ENCODE measurements at regions not wholly inside any gene's neighbourhood (a gene's known extent, or its start where the extent isn't known, plus 50 kb on each side); places are given as distances from the start of the nearest gene placed in this dataset.

- no peaks in the 10 kb centered on the region for H3K36me3 Mint-ChIP-seq (ENCODE audit: low read depth)
- DNase-seq = no peak
- ChIA-PET CTCF (no interaction called here), POLR2A (no interaction called here)
- no peak overlapping the region for H3K4me3 Mint-ChIP-seq
- H3K9me3 Mint-ChIP-seq = peaks cover 4% of the 10 kb centered on the region
- H3K27ac Mint-ChIP-seq = no peak overlapping the region
- H3K4me1 Mint-ChIP-seq = no peaks in the 10 kb centered on the region
- H3K27me3 Mint-ChIP-seq = no peaks in the 10 kb centered on the region
These were observed 383.5 kb upstream of the VWC2 start for GRCh38 chr7:49389871-49390479.

GRCh38 chr7:49396229-49396628 lies 377.2 kb upstream of the VWC2 start:
- H3K4me3 Mint-ChIP-seq = no peak overlapping the region
- no peak for DNase-seq
- no peaks in the 10 kb centered on the region for H3K4me1 Mint-ChIP-seq
- H3K9me3 Mint-ChIP-seq = peaks cover 5% of the 10 kb centered on the region
- H3K27me3 Mint-ChIP-seq = no peaks in the 10 kb centered on the region
- CTCF ChIA-PET = no interaction called here
- no peaks in the 10 kb centered on the region for H3K36me3 Mint-ChIP-seq (ENCODE audit: low read depth)
- POLR2A ChIA-PET = no interaction called here
- H3K27ac Mint-ChIP-seq = no peak overlapping the region

GRCh38 chr7:49397750-49398149 lies 375.7 kb upstream of the VWC2 start:
- Mint-ChIP-seq H3K9me3 (peaks cover 5% of the 10 kb centered on the region), H3K4me3 (no peak overlapping the region), H3K4me1 (no peaks in the 10 kb centered on the region), H3K36me3 (ENCODE audit: low read depth) (no peaks in the 10 kb centered on the region), H3K27ac (no peak overlapping the region), H3K27me3 (no peaks in the 10 kb centered on the region)
- POLR2A ChIA-PET = no interaction called here
- no peak for DNase-seq
- CTCF ChIA-PET = no interaction called here

- Mint-ChIP-seq H3K4me1 (no peaks in the 10 kb centered on the region), H3K36me3 (ENCODE audit: low read depth) (no peaks in the 10 kb centered on the region), H3K27me3 (no peaks in the 10 kb centered on the region), H3K27ac (no peak overlapping the region), H3K4me3 (no peak overlapping the region), H3K9me3 (peaks cover 5% of the 10 kb centered on the region)
- ChIA-PET POLR2A (no interaction called here), CTCF (no interaction called here)
- no peak for DNase-seq
These were observed 375.2 kb upstream of the VWC2 start for GRCh38 chr7:49398236-49398635.

- Mint-ChIP-seq H3K27ac (no peak overlapping the region), H3K36me3 (ENCODE audit: low read depth) (no peaks in the 10 kb centered on the region), H3K27me3 (no peaks in the 10 kb centered on the region)
These were observed 374.7 kb upstream of the VWC2 start for GRCh38 chr7:49398746-49399145.

GRCh38 chr7:49400891-49401550 lies 372.4 kb upstream of the VWC2 start:
- Mint-ChIP-seq H3K36me3 (ENCODE audit: low read depth) (no peaks in the 10 kb centered on the region), H3K4me3 (no peak overlapping the region), H3K27ac (no peak overlapping the region), H3K27me3 (no peaks in the 10 kb centered on the region), H3K4me1 (no peaks in the 10 kb centered on the region), H3K9me3 (peaks cover 3% of the 10 kb centered on the region)
- DNase-seq = no peak
- CTCF ChIA-PET = no interaction called here
- POLR2A ChIA-PET = no interaction called here

More at GRCh38 chr7:49398746-49399145, 374.7 kb upstream of the VWC2 start:
- DNase-seq = no peak
- POLR2A ChIA-PET = no interaction called here
- CTCF ChIA-PET = no interaction called here
- H3K4me3 Mint-ChIP-seq = no peak overlapping the region
- H3K9me3 Mint-ChIP-seq = peaks cover 3% of the 10 kb centered on the region
- no peaks in the 10 kb centered on the region for H3K4me1 Mint-ChIP-seq

- ChIA-PET POLR2A (no interaction called here), CTCF (no interaction called here)
- Mint-ChIP-seq H3K27me3 (no peaks in the 10 kb centered on the region), H3K27ac (no peak overlapping the region), H3K9me3 (no peaks in the 10 kb centered on the region), H3K4me3 (no peak overlapping the region), H3K36me3 (ENCODE audit: low read depth) (no peaks in the 10 kb centered on the region), H3K4me1 (no peaks in the 10 kb centered on the region)
- DNase-seq = no peak
These were observed 369.6 kb upstream of the VWC2 start for GRCh38 chr7:49403844-49404243.

- no peaks in the 10 kb centered on the region for H3K9me3 Mint-ChIP-seq
- no peaks in the 10 kb centered on the region for H3K4me1 Mint-ChIP-seq
- H3K27ac Mint-ChIP-seq = no peak overlapping the region
- no peaks in the 10 kb centered on the region for H3K27me3 Mint-ChIP-seq
- ChIA-PET CTCF (no interaction called here), POLR2A (no interaction called here)
- no peak for DNase-seq
- no peaks in the 10 kb centered on the region for H3K36me3 Mint-ChIP-seq (ENCODE audit: low read depth)
- H3K4me3 Mint-ChIP-seq = no peak overlapping the region
These were observed 366.2 kb upstream of the VWC2 start for GRCh38 chr7:49407205-49407604.

GRCh38 chr7:49417034-49417433 lies 356.4 kb upstream of the VWC2 start:
- no peak overlapping the region for H3K27ac Mint-ChIP-seq
- ChIA-PET POLR2A (no interaction called here), CTCF (no interaction called here)
- no peaks in the 10 kb centered on the region for H3K27me3 Mint-ChIP-seq
- H3K9me3 Mint-ChIP-seq = peaks cover 2% of the 10 kb centered on the region
- no peak for DNase-seq
- no peak overlapping the region for H3K4me3 Mint-ChIP-seq
- no peaks in the 10 kb centered on the region for H3K4me1 Mint-ChIP-seq
- H3K36me3 Mint-ChIP-seq (ENCODE audit: low read depth) = no peaks in the 10 kb centered on the region

GRCh38 chr7:49418963-49419362 lies 354.5 kb upstream of the VWC2 start:
- Mint-ChIP-seq H3K4me1 (no peaks in the 10 kb centered on the region), H3K36me3 (ENCODE audit: low read depth) (no peaks in the 10 kb centered on the region), H3K27ac (no peak overlapping the region), H3K4me3 (no peak overlapping the region), H3K27me3 (no peaks in the 10 kb centered on the region), H3K9me3 (peaks cover 4% of the 10 kb centered on the region)
- no peak for DNase-seq
- CTCF ChIA-PET = no interaction called here
- POLR2A ChIA-PET = no interaction called here

- ChIA-PET POLR2A (no interaction called here), CTCF (no interaction called here)
- no peak overlapping the region for H3K4me3 Mint-ChIP-seq
- no peak overlapping the region for H3K27ac Mint-ChIP-seq
- no peaks in the 10 kb centered on the region for H3K27me3 Mint-ChIP-seq
- DNase-seq = no peak
- peaks cover 4% of the 10 kb centered on the region for H3K9me3 Mint-ChIP-seq
- H3K36me3 Mint-ChIP-seq (ENCODE audit: low read depth) = no peaks in the 10 kb centered on the region
- H3K4me1 Mint-ChIP-seq = no peaks in the 10 kb centered on the region
These were observed 350.9 kb upstream of the VWC2 start for GRCh38 chr7:49422564-49422963.

- H3K27me3 Mint-ChIP-seq = no peaks in the 10 kb centered on the region
- no peak overlapping the region for H3K27ac Mint-ChIP-seq
- ChIA-PET CTCF (no interaction called here), POLR2A (no interaction called here)
- no peaks in the 10 kb centered on the region for H3K36me3 Mint-ChIP-seq (ENCODE audit: low read depth)
- no peak overlapping the region for H3K4me3 Mint-ChIP-seq
- no peak for DNase-seq
- H3K4me1 Mint-ChIP-seq = no peaks in the 10 kb centered on the region
- peaks cover 4% of the 10 kb centered on the region for H3K9me3 Mint-ChIP-seq
These were observed 349.3 kb upstream of the VWC2 start for GRCh38 chr7:49424109-49424508.

- H3K36me3 Mint-ChIP-seq (ENCODE audit: low read depth) = no peaks in the 10 kb centered on the region
- ChIA-PET CTCF (no interaction called here), POLR2A (no interaction called here)
- H3K9me3 Mint-ChIP-seq = peaks cover 4% of the 10 kb centered on the region
- DNase-seq = no peak
- no peak overlapping the region for H3K4me3 Mint-ChIP-seq
- H3K4me1 Mint-ChIP-seq = no peaks in the 10 kb centered on the region
- H3K27me3 Mint-ChIP-seq = no peaks in the 10 kb centered on the region
- H3K27ac Mint-ChIP-seq = no peak overlapping the region
These were observed 348.1 kb upstream of the VWC2 start for GRCh38 chr7:49425277-49425818.

- Mint-ChIP-seq H3K36me3 (ENCODE audit: low read depth) (no peaks in the 10 kb centered on the region), H3K27me3 (no peaks in the 10 kb centered on the region), H3K4me1 (no peaks in the 10 kb centered on the region), H3K27ac (no peak overlapping the region), H3K4me3 (no peak overlapping the region), H3K9me3 (peaks cover 2% of the 10 kb centered on the region)
- POLR2A ChIA-PET = no interaction called here
- CTCF ChIA-PET = no interaction called here
- no peak for DNase-seq
These were observed 341.2 kb upstream of the VWC2 start for GRCh38 chr7:49432254-49432653.

Data from activated CD4-positive, alpha-beta memory T cell treated with anti-CD3 and anti-CD28 coated beads, Interleukin-2, amount 10 ng/mL, durations not matched to agents 7 days and 5 days (primary cell).